Glomerular visceral epithelial cell (primary cell): ENCODE measurements at regions not wholly inside any gene's neighbourhood (a gene's known extent, or its start where the extent isn't known, plus 50 kb on each side); places are given as distances from the start of the nearest gene placed in this dataset.

Source experiments
- DNase-seq: peaks from one replicate; pipeline ENCODE4 v3.0.0-alpha.2; 2016; ENCODE audit errors: extremely low spot score

DNA sequence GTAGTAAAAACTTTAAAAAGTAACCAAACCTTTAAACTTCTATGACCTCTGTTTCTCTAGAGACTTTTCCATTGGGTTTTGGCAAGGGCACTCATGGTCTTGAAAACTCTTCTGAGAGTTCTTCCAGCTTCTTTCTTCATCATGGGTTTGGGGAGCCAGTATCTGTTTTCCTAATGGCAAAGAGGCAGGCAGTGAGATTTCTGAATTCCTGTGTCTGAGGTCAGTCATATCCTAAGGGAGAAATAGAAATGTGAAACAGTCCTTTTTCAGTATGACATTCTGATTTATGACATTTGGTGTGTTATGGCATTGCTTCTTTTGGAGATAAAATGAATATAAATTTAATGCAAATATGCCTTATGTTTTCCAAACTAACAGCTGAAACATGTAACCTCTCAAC lies 518.5 kb upstream of the MARCKS start:
- no peak for DNase-seq

DNA sequence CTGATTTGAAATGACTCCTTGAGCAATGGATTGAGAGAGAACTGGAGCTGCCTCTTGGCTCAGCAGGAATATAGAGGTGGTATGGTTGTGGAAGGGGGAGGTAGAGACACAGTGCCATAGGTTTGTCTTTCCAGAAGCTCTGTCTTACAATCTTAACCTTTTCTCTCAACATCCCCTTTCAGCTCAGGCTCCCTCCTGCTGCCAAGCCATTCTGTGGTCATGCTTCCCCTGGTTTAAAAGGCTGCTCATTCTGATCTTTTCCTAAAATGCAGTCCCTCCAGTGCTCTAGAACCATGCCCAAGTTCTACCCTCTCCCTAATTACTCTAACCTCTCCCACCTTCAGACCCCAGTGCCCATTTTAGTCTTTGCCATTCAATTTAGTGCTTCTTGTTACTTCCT lies 517.9 kb upstream of the MARCKS start:
- DNase-seq, result no peak

DNA sequence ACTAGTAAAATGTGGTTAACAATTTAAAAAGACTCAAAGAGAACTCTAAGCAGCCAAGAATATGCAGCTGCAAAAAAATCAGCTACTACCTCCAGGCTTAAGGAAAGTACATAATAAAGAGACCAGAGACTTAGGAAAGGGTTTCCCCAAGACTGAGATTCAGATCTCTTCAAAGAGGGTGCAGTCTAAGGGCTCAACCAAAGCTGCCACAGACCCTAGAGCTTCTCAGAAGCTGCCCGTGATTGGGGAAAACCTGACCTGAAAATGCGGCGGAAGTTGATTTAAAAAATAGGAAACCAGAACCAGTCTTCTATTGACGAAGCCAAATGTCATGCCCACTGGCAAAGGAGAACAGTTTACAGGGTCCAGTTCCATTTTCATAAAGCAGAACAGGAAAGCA lies 516.8 kb upstream of the MARCKS start:
- DNase-seq, result no peak

DNA sequence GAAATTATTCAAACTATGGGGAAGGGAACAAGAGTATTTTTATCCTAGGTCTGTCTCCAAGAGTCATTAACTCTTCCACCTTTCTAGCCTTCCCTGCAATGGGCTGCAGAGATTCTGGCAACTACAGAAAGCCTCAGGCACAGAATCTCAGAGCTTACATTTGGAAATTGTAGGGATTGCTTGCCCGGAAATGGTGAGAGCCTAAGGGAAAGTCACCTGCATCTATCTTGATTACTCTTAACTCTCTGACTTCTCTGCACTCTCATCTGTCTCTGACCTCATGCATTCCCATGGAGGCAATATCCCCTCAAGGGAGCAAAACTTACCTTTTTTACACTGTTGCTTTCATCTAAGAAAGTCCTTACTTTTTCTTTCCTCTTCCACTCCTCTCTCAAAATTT lies 513.2 kb upstream of the MARCKS start:
- DNase-seq, result no peak

DNA sequence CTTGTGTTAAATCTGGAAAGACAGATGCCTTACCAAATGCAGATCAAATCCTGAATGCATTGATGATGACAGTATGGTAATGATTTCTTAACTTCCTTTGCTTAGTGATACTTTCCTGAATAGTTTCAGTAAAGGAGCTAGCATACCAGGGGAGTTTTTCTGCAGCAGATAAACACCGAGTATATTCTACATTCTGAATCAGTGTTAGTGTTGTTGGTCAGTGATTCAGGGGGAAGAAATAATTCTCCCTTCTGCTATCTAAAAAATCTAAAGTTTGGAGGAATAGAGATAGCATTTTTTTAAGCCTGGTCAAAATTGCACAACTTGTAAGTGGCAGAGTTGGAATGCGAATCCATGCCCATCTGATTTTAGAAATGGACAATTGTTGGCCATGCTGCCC lies 512.2 kb upstream of the MARCKS start:
- no peak for DNase-seq

DNA sequence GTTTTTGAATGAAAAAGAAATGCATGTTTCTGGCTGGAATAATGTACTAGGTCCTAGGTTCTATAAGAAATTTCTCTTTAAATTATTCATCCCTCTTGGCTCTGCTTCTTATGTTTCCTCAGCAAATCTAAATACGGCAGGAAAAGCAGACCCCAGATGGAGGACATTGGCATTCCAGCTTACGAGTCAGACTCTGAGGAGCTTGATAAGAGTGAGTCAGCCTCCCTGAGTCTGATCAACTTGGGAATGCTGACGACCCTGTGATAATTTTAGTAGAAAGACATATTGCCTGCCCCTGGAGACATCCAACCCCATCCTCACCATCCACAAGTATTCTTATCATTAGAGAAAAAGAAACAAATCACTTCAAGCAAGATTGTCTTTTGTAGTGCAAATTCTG lies 509.7 kb upstream of the MARCKS start:
- DNase-seq, result peak; percentile 25

DNA sequence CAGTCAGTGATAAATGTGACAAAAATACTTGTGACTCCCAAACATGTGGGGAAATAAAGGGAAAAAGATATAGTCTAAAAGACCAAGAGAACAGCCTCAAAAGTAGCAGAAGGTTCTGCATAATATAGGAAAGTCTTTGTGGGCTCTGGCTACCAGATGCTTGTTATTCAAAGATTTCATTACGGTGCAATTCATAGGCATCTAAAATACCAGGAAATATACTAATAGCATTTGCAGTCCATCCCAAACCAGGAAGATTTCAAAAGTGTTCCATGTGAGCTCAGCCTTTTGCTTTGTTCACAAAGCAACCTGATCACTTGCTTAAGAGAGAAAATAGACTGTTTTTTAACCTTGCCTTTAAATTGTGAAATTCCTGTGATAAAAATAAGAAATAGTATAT lies 506.7 kb upstream of the MARCKS start:
- no peak for DNase-seq

DNA sequence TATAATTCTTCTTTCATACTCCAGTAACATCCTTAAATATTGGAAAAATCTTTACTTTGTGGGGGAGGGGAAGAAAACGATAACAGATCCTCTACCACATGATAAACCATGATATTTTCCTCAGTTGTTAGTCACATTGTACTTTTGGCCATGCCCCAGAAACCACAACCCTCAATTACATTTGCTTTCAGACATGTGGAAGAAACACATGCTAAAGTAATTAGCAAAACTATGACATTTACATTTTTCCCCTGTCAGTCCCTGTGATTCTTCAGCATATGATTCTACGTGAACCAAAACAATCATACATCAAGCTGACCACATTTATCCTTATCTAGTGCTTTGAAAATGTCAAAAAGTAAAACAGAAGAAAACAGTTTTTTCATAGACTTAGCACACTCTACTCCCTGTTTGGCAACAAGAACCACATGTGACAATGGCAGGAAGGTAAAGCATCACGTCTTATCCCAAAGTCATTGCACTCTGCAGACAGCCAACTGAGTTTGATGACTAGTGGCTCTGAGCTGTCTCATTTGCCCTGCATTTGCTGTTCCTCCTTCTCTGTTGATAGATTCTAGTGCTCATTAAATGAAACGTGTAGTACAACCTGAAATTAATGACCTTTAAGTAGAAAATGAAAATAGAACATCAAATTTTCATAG lies 505.8 kb upstream of the MARCKS start:
- peak; percentile 43 for DNase-seq

DNA sequence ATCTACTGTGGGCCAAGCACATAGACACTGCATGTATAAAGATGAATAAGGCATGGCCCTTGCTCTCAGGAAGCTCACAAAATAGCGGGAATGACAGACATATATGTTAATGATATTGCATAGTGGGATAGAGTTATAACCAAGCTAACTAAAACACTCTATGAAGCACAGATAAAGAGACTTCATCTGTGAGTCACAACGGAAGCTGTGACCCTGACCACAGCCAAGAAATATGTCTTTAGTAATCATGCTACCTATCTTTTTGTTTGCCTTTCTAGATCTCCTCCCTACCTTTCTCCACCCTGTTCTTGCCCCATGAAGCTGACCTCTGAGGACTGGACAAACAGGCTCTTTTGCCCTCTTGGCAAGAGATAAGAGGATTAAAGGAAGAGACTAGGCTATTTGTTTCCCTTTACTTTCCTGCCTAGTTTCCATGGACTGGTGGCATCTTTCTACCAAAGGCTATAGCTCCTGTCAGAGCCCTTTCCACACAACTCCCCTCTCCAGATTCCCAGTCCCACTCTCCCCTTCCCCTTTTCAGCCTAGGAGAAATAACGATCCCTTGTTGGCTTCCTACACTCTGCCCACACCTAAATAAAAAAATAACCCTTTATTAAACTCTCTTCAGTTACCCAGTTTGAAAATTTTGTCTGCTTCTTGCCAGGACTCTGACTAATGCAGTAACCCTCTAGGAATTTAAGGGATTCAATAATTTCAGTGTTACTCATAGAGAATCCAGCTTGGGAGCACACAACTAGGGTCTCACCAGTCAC lies 504.9 kb upstream of the MARCKS start:
- DNase-seq, result peak; percentile 80

DNA sequence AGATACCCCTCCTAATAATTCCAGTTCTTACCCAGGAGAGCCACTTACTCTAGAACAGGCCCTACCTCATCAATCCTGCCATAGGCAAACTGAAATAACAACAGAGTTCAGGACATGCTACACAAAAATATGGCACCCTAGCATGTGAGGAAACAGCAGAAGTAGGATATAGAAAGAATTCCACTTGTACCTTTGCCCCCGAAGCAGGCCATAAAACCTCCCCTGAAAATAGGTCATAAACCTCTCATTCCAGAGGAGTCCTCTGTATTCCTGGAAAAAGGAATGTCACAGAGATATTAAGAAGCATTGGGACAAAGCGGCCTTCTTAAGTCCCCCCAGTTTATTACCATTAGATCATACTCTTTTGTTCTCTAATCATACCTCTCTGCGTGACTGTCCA lies 504.3 kb upstream of the MARCKS start:
- DNase-seq, result no peak

DNA sequence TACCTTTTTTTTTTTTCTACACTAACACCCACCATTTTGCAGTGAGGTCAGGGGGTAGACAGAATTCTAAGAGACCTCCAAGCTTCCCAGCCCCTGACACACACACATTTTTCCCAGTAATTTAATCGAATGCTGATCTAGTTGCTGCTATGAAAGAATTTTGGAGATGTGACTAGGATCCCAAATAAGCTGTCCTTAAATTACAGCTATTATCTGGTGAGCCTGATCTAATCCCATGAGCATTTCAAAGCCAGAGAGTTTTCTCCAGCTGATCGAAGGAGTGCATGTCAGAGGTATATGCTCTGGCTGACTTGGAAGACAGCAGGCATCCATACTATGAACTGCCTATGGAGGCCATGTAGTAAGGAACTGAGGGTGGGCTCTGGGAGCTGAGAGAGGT lies 503.8 kb upstream of the MARCKS start:
- DNase-seq, result no peak

DNA sequence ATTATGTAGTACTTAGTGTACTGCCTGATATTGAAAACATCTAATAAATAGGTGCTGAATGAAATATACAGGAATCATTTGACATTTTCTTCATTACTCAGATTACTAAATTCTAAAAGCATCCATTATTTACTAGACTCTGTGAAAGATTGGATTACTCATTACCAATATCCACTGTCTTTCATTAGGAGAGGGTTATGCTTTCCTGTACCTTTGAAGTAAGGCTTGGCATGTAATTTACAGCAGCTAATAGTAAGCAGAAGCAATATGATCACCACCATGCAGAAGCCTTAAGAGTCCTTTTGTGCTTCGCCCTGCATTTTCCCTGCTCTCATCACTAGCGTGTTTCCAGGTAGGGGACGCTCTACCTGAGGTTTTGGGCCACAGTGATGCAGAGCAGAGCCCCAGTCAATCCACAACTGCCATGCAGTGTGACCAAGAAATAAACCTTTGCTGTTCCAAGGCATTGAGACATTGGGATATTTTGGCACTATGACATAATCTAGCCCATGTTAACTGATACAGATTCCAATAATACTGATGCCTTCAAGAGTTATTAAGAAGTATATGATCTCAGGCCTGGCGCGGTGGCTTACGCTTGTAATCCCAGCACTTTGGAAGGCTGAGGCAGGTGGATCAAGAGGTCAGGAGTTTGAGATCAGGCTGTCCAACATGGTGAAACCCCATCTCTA lies 502.8 kb upstream of the MARCKS start:
- no peak for DNase-seq

DNA sequence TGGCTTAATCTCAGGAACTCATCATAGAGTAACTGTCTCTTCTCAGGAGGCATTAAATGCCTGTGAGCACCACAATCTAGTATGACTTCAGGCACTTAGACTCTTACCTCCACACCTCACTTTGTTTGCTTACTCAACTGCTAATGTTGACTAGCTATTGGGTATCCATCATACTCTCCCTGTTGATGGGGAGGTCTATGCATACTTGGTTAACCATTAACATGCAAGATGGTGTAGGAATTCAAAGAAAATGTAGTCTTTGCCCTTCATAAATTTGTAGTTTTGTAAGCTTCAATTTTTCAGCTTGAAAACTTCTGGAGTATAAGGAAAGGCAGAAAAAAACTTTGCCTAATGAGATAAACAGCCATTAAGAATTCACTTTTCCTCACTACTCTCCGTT lies 501.0 kb upstream of the MARCKS start:
- no peak for DNase-seq

DNA sequence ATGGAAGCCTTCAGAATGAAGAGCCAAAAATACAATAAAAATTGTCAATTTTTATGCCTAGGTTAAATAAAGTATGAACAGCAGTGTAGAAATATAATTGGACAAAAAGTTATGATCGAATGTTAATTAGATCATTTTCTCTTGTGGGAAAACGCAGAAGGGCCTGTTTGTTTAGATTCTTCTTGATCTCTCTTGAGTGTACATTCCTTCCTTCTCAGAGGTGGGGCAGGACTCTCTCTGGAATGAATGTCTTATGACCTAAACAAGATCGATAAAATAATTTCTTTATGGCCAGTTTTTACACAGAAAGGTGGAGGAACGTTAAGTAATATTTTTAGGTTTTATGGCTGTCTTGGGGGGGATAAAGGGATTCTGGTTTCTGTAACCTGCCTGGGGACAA lies 500.1 kb upstream of the MARCKS start:
- no peak for DNase-seq

DNA sequence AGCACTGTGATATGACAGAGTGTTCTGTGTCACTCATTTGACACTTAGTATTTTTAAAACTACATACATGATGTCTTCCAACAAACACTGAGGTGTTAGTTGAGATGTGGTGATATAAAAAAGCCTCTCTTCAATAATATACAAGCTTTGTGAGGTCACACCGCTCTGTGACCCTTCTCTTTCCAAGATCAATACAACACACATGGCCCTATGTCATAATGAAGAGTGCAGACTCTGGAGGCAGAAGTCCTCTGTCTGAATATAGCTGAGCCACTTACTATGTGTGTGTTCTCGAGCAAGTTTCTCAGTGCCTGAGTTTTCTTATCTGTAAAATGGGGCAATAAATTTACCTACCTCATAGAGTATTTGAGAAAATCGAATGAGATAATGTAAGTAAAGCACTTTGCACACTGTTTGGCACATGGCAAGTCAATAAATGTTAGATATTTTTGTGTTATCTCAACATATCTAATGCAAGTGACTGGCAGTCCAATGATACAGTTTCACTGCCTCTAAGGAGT lies 499.0 kb upstream of the MARCKS start:
- DNase-seq, result no peak

DNA sequence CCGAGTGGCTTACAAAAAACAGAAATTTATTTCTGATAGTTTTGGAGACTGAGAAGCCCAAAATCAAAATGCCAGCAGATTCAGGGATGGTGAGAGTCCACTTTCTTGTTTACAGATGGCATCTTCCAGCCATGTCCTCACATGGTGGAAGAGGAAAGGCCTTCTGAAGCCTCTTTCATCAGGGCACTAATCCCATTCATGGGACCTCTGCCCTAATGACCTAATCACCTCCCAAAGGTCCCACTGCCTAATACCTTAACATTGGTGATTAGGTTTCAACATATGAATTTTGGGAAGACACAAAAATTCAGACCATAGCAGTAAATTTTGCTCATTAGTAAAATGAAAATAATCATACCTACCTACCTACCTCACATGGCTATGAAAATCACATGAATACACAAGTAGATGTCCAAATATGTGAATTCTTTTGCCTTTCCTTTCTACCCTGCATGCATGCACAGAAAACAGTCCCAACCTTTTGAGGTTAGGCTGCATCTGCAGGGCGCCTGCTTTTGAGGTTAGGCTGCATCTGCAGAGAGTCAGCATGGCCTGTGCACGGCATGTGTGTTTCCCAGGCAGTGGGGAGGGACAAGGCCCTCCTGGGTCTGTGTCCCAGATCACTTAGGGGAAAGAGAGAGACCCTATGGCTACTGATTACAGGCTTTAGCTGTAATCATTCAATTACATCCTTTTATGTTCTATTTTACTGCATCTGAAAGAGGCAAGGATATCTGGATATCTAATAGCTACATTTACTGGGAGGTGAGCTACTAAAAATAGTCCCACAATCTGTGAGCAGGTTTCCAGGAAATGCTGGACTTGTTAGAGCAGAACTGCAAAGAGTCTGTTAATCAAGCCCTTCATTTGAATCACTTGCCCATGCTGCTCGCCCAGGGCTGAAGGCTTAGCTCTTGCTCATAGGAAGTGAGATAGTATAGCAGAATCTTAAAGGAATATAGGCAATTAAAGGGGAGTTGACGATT lies 497.7 kb upstream of the MARCKS start:
- peak; percentile 73 for DNase-seq

DNA sequence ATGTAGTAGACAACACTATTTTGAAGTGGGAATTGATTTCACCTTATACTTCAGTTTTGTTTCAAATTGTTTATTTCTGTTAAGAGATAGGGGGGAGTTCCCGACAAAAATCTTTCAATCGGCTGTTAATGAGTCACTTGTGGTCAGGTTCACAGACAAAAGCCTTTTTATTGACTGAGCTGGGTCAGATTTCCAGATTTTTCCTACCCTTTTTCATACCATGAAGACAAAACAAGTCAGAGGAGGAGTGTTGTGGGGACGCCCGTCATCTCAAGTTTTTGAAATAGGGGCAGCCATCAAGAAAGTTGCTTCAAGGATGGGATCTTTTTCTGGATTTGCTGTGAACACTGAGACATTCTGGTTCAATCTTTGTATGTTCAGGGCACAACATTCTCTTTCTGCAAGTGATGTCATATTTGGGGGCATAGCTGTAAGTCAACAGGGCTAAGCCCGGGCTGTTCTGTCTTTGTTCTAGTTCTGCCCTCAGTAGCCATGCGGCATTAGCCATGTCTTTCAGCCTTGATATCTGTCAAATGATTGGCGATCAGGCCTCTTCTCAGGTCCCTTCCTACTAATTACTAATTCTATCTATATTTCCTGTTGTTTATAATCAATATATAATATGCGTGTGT lies 496.0 kb upstream of the MARCKS start:
- DNase-seq, result peak; percentile 83

DNA sequence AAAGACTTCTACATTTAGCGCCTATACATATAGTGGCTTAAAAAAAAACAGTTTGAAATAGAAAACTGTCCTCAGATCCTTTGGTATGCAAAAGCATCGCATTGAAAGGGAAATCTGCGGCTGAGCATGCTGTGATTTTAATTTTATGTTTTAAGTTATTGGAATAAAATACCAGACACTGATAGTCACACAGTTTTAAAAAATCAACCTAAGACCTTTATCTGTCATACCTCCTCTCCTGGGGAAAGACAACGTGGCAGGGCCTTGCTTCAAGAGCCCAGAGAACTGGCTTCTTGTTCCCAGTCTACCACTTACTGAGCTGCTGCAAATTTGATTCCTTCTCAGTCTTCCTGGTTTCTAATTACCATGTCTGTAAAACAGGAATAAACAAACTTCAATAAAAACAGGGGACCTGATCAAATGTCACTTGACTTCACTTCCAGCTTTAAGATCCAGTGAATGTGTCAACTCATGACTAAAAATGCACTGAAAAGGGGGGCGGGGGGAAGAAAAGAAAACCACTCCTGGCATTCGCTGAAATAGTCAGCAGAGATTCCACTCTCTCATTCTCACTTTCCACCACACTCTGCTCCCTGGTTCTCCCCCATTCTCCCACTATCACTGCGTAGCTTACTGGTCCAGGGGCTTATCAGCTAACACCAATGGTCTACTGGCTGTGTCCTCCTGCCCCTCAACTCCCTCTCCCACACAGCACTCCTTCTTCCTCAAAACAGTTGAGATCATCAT lies 494.7 kb upstream of the MARCKS start:
- peak; percentile 30 for DNase-seq

DNA sequence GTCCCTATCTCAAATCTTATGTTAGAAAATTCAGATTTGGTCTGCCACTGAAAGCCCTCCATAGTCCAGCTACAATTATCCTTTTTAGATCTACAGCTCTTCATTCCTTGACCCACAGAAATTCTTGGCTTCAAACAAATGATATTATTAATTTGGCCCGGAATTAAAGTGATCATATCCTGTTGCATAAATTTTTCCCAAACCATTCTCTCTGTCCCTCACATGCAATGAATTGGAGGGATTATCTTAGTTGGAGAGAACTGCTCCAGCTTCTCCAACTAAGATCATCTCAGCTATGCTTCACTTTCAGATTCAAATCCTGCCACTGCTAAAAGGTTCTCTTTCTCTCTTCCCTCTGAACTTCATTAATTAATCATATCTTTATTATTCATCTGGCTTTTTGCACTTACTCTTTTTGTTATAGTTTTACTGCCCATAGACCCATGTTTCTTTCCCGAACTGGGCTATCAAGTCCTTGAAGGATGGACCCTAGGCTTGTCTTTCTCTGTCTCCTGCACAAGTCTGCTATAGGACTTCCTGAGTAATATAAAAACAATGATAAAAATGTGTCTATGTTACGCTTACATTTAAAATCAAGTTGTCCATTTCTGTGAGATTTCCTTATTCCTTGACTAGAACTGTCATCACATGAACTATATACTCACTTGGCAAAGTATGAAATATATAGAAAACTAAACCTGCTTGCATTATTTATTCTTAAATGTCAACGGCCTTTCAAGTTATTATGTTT lies 493.9 kb upstream of the MARCKS start:
- DNase-seq, result no peak

DNA sequence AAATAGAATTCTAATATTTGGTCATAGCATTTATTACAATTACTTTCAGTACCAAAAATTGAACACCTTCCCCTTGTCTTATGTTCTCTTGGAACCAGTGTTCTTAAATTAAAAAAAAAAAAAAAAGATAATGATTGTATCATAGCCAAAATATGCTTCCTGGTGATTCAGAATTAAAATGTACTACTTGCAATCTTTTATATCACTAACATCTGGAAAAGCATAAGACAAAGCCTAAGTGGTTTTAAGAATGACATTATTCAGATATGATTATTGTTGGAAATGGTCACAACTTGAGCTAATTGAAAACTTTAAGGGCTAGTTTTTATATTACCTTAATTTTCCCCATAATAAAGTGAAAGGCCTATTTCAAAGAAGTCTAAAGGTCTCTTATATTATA lies 493.3 kb upstream of the MARCKS start:
- no peak for DNase-seq
